Activated CD4-positive, alpha-beta T cell treated with anti-CD3 and anti-CD28 coated beads, Interleukin-2, amount 50 U/mL, for 4 hours (primary cell): ENCODE measurements at regions not wholly inside any gene's neighbourhood (a gene's known extent, or its start where the extent isn't known, plus 50 kb on each side); places are given as distances from the start of the nearest gene placed in this dataset.
"Not testable (repeated sequence)": the region's sequence is repeated elsewhere in the genome, so short reads cannot be mapped to it uniquely, and the experiment has no call there.

Source experiments
- DNase-seq, 2 experiments: peaks; one replicate each; pipeline ENCODE4 v3.0.0-alpha.2; 2020

GRCh38 chr13:58202099-58202498 lies 570.6 kb downstream of the PCDH17 start:
- DNase-seq = no peak

GRCh38 chr13:58207501-58207900 lies 576.0 kb downstream of the PCDH17 start:
- no peak for DNase-seq

- DNase-seq = no peak
Observed at GRCh38 chr13:58235454-58235853, 603.9 kb downstream of the PCDH17 start.

- no peak for DNase-seq
Observed at GRCh38 chr13:58238972-58239773, 607.6 kb downstream of the PCDH17 start.

DNA sequence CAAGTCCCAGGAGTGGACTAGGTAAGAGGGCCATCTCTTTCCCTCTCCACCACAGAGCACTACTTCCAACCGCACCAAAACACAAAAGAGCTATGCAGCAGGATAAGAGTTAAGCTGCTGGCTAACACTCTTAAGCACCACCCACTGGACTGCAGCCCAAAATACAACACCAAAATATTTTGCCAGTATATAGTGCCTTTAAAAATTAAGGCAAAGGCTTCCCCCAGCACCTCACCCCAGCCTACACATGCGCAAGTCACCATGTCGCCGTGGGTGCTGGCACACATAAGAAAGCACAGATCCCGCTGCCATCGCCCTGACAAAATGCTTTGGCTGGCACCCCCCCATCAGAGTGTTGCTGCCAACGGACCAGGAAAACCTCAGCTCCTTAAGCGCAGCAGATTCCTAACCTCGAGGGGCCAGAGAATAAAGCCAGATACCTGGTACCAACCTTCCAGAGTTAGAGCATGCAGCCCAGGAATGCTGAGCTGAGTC lies 608.3 kb downstream of the PCDH17 start:
- DNase-seq = no peak

DNA sequence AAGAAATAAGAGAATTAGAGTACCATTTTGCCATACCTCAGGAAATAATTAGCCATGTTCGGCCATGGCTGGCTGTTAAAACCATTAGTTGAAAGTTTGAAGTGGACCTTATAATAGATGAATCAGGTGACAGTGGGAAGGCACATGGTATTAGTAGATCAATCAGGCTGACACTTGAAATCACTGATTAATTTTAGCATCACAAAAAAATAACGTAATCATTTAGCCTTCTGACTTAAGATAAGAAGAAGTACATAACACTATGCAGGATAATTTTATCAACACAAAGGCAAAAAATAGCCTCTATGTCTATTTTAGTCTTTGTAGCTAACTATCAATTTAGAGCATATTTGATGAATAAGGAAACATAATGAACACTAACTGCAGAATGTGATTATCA lies 615.5 kb downstream of the PCDH17 start:
- no peak for DNase-seq

DNA sequence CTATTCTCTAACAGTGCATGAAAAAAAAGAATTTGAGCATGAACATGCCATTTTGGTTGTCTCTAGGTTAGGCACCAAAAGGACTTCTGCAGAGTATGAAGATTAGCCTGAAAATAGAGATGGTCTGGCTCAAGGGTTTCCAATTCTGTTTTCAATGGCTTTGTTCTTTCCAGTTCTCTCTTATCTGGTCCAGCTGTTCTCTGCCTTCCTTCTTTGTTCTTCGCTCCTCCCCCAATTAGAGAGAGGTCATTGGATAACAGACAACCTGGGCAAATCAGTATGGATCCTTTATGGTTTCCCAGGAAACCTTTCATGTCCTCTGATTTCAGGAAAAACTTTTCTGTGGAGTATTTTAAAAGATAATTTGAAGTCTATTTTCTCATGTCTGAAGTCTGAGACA lies 623.4 kb downstream of the PCDH17 start:
- no peak for DNase-seq

DNA sequence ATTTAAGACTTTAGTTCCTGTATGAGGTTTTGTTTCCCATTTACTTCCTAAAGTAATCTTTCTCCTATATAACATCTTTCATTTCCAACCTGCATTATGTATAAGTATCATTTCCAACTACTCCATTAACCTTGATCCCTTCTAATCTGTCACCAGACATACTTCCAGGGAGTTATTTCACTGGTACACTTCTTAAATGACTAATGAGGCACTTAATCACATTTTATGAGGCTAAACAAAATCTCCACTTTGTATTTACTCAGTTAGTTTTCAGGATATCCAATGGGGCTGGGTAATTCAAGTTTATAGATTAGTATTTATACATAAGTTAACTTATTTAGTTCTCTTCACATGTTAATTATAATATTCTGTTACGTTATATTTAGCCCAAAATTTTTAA lies 634.7 kb downstream of the PCDH17 start:
- no peak for DNase-seq

DNA sequence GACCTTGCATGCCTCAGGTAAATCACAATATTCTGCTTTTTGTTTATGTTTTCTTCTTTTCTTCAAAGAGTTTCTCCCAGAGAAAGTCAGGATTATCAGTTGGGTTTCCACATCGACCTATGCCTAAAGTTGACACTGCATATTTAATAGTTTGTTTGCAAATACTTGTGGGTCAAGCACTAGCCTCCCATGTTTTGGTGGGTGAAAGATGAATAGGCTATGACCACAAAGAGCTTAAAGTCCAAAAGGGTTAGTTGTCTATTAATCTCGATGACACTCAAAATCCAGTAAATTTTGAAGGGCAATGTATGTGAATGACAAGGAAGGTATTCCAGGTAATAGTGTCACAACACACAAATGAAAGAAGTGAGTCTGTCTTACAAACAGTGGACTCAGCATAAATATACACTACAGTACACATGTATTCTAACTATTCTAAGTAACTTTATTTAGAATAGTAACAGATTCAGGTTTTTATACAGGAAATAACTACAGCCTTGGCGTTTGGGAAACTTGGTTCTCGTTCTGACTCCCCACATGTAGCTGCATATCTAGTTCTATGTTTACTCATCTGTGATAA lies 667.1 kb downstream of the PCDH17 start:
- DNase-seq = no peak

DNA sequence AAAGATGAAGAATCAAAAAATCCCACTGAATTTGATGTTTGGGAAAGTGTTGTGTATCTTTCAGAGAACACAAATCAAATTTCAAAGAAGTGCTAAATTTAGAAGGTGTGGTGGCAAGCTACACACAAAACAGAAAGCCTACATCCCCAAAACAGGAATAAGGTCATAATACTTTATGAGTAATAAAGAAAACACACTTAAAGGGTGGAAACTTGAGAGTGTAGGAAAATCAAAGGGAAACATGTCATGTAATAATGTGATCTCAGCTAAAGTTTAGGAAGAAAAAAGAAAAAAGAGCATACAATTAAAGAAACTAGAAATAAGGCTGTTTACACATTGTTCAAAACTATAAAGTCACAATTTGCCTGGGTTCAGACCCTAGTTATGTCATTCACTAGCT lies 668.7 kb downstream of the PCDH17 start:
- no peak for DNase-seq

- DNase-seq = no peak
Observed at GRCh38 chr13:58300974-58301681, 669.6 kb downstream of the PCDH17 start.

DNA sequence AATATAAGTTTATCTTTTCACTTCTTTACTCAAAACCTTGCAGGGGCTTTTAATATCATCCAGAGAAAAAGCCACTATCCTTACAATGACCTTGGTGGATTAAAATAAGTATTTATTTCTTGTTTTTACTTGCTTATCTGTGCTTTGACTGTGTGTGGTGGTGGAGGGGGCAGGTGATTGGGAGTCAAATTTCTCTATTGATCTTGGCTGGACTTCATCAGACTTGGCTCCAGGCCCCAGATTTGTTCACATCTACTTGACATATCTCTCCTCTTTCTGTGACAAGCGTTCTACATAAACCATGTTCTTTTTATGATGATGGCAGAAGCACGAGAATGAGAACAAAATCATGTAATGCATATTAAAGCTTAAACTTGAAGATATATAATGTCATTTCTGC lies 670.8 kb downstream of the PCDH17 start:
- no peak for DNase-seq

DNA sequence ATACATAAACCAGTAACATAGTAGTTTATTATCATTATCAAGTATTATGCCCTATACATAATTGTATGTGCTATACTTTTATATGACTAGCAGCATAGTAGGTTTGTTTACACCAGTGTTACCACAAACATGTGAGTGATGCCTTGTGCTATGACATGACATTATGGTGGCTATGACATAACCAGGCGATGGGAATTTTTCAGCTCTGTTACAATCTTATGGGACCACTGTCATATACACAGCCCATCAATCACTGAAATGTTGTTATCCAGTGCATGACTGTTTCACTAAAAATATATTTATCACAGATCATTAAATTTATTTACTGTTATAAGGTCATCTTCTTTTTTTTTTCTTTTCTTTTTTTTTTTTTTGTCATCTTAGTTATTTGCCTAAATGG lies 674.5 kb downstream of the PCDH17 start:
- DNase-seq = no peak

GRCh38 chr13:58313219-58313618 lies 681.7 kb downstream of the PCDH17 start:
- no peak for DNase-seq

- no peak for DNase-seq
Observed at GRCh38 chr13:58318495-58319167, 687.1 kb downstream of the PCDH17 start.

- no peak for DNase-seq
Observed at GRCh38 chr13:58324161-58324560, 692.6 kb downstream of the PCDH17 start.

DNA sequence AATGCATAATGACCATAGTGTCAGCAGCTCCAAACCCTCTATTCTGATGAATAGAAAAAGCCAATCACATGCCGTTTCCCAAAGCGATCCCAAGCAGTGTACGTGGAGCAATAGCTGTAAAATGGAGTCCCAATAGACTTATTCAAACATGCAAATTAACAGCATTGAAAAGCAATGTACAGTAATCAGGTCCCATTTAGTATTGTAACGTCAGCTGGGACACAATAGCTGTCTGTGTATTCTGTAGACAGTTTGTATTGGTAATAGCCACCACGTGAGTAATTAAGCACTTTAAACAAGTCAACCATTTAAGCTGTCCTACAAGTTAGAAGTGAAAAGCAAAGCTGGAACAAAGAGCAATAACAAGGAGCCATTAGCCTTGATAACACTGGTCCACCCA lies 698.2 kb downstream of the PCDH17 start:
- DNase-seq = no peak

DNA sequence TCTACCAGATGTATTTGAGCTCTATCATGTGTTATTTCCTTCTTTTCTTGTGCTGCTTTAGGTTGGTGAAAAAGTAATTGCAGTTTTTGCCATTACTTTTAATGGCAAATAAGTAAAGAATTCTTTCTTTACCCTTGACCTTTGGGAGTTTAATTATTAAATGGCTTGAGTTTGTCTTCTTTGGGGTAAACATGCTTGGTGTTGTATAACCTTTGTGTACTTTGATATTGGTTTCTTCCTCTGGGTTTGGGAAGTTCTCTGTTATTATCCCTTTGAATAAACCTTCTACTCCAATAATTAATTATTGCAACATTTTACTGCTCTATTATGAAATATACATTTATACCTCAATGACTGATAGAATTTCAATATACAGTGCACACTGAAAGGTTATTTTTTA lies 709.4 kb downstream of the PCDH17 start:
- DNase-seq = no peak

GRCh38 chr13:58341318-58341717 lies 709.8 kb downstream of the PCDH17 start:
- no peak for DNase-seq

DNA sequence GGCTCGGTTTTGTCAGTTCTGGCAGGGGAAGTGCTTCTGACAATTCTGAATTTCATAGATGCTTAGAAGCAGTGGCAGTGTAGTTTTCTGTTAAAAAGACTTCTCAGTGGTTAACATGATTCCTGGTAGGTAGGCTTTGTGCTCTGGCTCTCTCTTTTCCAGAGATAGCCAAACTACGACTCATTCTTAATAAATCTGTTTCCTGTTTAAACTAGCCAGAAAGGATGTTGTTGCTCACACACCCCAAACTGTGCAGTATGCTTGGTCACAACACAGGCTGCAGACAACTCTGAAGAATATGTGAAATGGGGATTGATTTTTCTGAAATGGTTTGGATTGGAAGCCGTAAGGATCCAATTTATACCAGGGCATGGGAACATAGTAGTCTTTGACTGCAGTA lies 711.5 kb downstream of the PCDH17 start:
- no peak for DNase-seq

DNA sequence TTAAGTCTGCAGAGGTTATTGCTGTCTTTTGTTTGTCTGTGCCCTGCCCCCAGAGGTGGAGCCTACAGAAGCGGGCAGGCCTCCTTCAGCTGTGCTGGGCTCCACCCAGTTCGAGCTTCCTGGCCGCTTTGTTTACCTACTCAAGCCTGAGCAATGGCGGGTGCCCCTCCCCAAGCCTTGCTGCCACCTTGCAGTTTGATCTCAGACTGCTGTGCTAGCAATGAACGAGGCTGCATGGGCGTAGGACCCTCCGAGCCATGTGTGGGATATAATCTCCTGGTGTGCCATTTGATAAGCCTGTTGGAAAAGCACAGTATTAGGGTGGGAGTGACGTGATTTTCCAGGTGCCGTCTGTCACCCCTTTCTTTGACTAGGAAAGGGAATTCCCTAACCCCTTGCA lies 720.6 kb downstream of the PCDH17 start:
- not testable (repeated sequence) for DNase-seq

- DNase-seq = no peak
Observed at GRCh38 chr13:58369936-58370335, 738.4 kb downstream of the PCDH17 start.

GRCh38 chr13:58376349-58376748 lies 744.8 kb downstream of the PCDH17 start:
- no peak for DNase-seq
